Natural killer cell treated with Interleukin-12 subunit alpha and Interleukin-12 subunit beta and Interleukin-15 and Interleukin-18, amount 100 ng/mL, for 72 hours (primary cell): ENCODE measurements at regions not wholly inside any gene's neighbourhood (a gene's known extent, or its start where the extent isn't known, plus 50 kb on each side); places are given as distances from the start of the nearest gene placed in this dataset.
"Not testable (repeated sequence)": the region's sequence is repeated elsewhere in the genome, so short reads cannot be mapped to it uniquely, and the experiment has no call there.

Source experiments
- ATAC-seq, 2 donors: fragments of 150-1000 bp; cut with Tn5 transposase in 1 of 2; sonication (Bioruptor Pico), chemical (Tn5 transposase) in 1 of 2; 2 replicates each; pipeline ENCODE4 v1.10.0; 2021
- DNase-seq: peaks from one replicate; pipeline ENCODE4 v3.0.0; 2022; ENCODE audit warnings: low spot score
- H3K27ac Mint-ChIP-seq, 2 donors: 1 replicate in 1 of 2; 2 replicates in 1 of 2; pipeline ENCODE4 v1.8.0; 2022; ENCODE audit warnings: mixed read lengths in 2 of 2, mild to moderate bottlenecking in 1 of 2, moderate library complexity in 1 of 2
- H3K27me3 Mint-ChIP-seq, 2 donors: 1 replicate in 1 of 2; 2 replicates in 1 of 2; pipeline ENCODE4 v1.8.0; 2022; ENCODE audit warnings: mixed read lengths in 2 of 2
- H3K36me3 Mint-ChIP-seq: one replicate; pipeline ENCODE4 v1.8.0; 2022; ENCODE audit warnings: mixed read lengths
- H3K4me1 Mint-ChIP-seq, 2 donors: 1 replicate in 1 of 2; 2 replicates in 1 of 2; pipeline ENCODE4 v1.8.0; 2022; ENCODE audit warnings: low read depth in 2 of 2, mixed read lengths in 2 of 2, mild to moderate bottlenecking in 1 of 2
- H3K4me3 Mint-ChIP-seq: one replicate; pipeline ENCODE4 v1.8.0; 2022; ENCODE audit warnings: mixed read lengths
- H3K9me3 Mint-ChIP-seq: 2 replicates; pipeline ENCODE4 v1.8.0; 2022; ENCODE audit warnings: mixed read lengths

- ATAC-seq (peak; percentile 91 to 95), DNase-seq (peak; percentile 60)
- H3K9me3 Mint-ChIP-seq: no peaks in the 10 kb centered on the region
- no peak overlapping the region for H3K4me3 Mint-ChIP-seq
- peaks cover 0 to 4% of the 10 kb centered on the region in 2 donors for H3K27me3 Mint-ChIP-seq
- H3K36me3 Mint-ChIP-seq: no peaks in the 10 kb centered on the region
- H3K4me1 Mint-ChIP-seq: peaks cover 5 to 11% of the 10 kb centered on the region in 2 donors
- H3K27ac Mint-ChIP-seq: peak overlapping the region in 1 of 2 donors; percentile 9
Observed at GRCh38 chr2:144645083-144645778, 125.3 kb upstream of the ZEB2 start.

GRCh38 chr2:144644549-144644948 is 124.6 kb upstream of the ZEB2 start:
- Mint-ChIP-seq H3K4me1 (peaks cover 5 to 11% of the 10 kb centered on the region in 2 donors), H3K9me3 (no peaks in the 10 kb centered on the region), H3K4me3 (no peak overlapping the region), H3K27ac (peak overlapping the region in 1 of 2 donors; percentile 34), H3K36me3 (no peaks in the 10 kb centered on the region), H3K27me3 (peaks cover 0 to 4% of the 10 kb centered on the region in 2 donors)
- DNase-seq: no peak
- no peak for ATAC-seq

GRCh38 chr2:144643537-144644336 is 123.8 kb upstream of the ZEB2 start:
- no peak overlapping the region for H3K4me3 Mint-ChIP-seq
- H3K9me3 Mint-ChIP-seq: no peaks in the 10 kb centered on the region
- peaks cover 0 to 4% of the 10 kb centered on the region in 2 donors for H3K27me3 Mint-ChIP-seq
- peaks cover 8 to 11% of the 10 kb centered on the region in 2 donors for H3K4me1 Mint-ChIP-seq
- H3K27ac Mint-ChIP-seq: no peak overlapping the region
- H3K36me3 Mint-ChIP-seq: no peaks in the 10 kb centered on the region
- ATAC-seq (no peak), DNase-seq (no peak)

- no peak overlapping the region for H3K4me3 Mint-ChIP-seq
- H3K4me1 Mint-ChIP-seq: peaks cover 8 to 12% of the 10 kb centered on the region in 2 donors
- no peak overlapping the region for H3K27ac Mint-ChIP-seq
- H3K36me3 Mint-ChIP-seq: no peaks in the 10 kb centered on the region
- H3K27me3 Mint-ChIP-seq: peaks cover 0 to 4% of the 10 kb centered on the region in 2 donors
- no peaks in the 10 kb centered on the region for H3K9me3 Mint-ChIP-seq
- DNase-seq (no peak), ATAC-seq (no peak)
Observed at GRCh38 chr2:144642856-144643255, 122.9 kb upstream of the ZEB2 start.

GRCh38 chr2:144642131-144642530 is 122.2 kb upstream of the ZEB2 start:
- ATAC-seq (no peak), DNase-seq (no peak)
- Mint-ChIP-seq H3K27ac (no peak overlapping the region), H3K36me3 (peaks cover 4% of the 10 kb centered on the region), H3K27me3 (peaks cover 0 to 4% of the 10 kb centered on the region in 2 donors), H3K4me3 (no peak overlapping the region), H3K4me1 (peaks cover 16 to 19% of the 10 kb centered on the region in 2 donors), H3K9me3 (peaks cover 3% of the 10 kb centered on the region)

GRCh38 chr2:144638250-144638649 is 118.3 kb upstream of the ZEB2 start:
- H3K27ac Mint-ChIP-seq, H3K4me3 Mint-ChIP-seq, H3K27me3 Mint-ChIP-seq, ATAC-seq, DNase-seq: not testable (repeated sequence)
- Mint-ChIP-seq H3K36me3 (peaks cover 35% of the 10 kb centered on the region), H3K4me1 (peaks cover 17 to 25% of the 10 kb centered on the region in 2 donors), H3K9me3 (peaks cover 13% of the 10 kb centered on the region)

- not testable (repeated sequence) for H3K27me3 Mint-ChIP-seq, DNase-seq, ATAC-seq
- peak overlapping the region; percentile 4 for H3K4me3 Mint-ChIP-seq
- peak overlapping the region in 1 of 2 donors; percentile 9 for H3K27ac Mint-ChIP-seq
- peaks cover 35% of the 10 kb centered on the region for H3K36me3 Mint-ChIP-seq
- peaks cover 17 to 25% of the 10 kb centered on the region in 2 donors for H3K4me1 Mint-ChIP-seq
- peaks cover 13% of the 10 kb centered on the region for H3K9me3 Mint-ChIP-seq
Observed at GRCh38 chr2:144636860-144637259, 116.9 kb upstream of the ZEB2 start.

GRCh38 chr2:144632809-144633208 is 112.9 kb upstream of the ZEB2 start:
- Mint-ChIP-seq H3K9me3 (peaks cover 13% of the 10 kb centered on the region), H3K36me3 (peaks cover 39% of the 10 kb centered on the region), H3K27ac (no peak overlapping the region), H3K4me1 (peaks cover 29 to 37% of the 10 kb centered on the region in 2 donors), H3K4me3 (no peak overlapping the region), H3K27me3 (no peaks in the 10 kb centered on the region)
- no peak for DNase-seq
- ATAC-seq: no peak

- Mint-ChIP-seq H3K27ac (peak overlapping the region in 1 of 2 donors; percentile 58), H3K9me3 (peaks cover 9% of the 10 kb centered on the region), H3K36me3 (peaks cover 30% of the 10 kb centered on the region), H3K4me3 (no peak overlapping the region), H3K27me3 (no peaks in the 10 kb centered on the region), H3K4me1 (peaks cover 17 to 29% of the 10 kb centered on the region in 2 donors)
- ATAC-seq (no peak), DNase-seq (no peak)
Observed at GRCh38 chr2:144631636-144632035, 111.7 kb upstream of the ZEB2 start.

- ATAC-seq (peak; percentile 78 to 81), DNase-seq (no peak)
- H3K27me3 Mint-ChIP-seq: no peaks in the 10 kb centered on the region
- H3K4me1 Mint-ChIP-seq: peaks cover 13 to 21% of the 10 kb centered on the region in 2 donors
- peak overlapping the region in 1 of 2 donors; percentile 62 for H3K27ac Mint-ChIP-seq
- peaks cover 20% of the 10 kb centered on the region for H3K36me3 Mint-ChIP-seq
- H3K9me3 Mint-ChIP-seq: peaks cover 5% of the 10 kb centered on the region
- H3K4me3 Mint-ChIP-seq: no peak overlapping the region
Observed at GRCh38 chr2:144630459-144631215, 110.7 kb upstream of the ZEB2 start.

GRCh38 chr2:144629935-144630334 is 110.0 kb upstream of the ZEB2 start:
- Mint-ChIP-seq H3K27ac (peak overlapping the region in 1 of 2 donors; percentile 62), H3K9me3 (no peaks in the 10 kb centered on the region), H3K4me1 (peaks cover 18 to 23% of the 10 kb centered on the region in 2 donors), H3K27me3 (no peaks in the 10 kb centered on the region), H3K4me3 (no peak overlapping the region), H3K36me3 (peaks cover 13% of the 10 kb centered on the region)
- ATAC-seq (no peak), DNase-seq (no peak)

GRCh38 chr2:144628566-144628965 is 108.6 kb upstream of the ZEB2 start:
- DNase-seq: no peak
- ATAC-seq: no peak
- Mint-ChIP-seq H3K9me3 (no peaks in the 10 kb centered on the region), H3K27me3 (no peaks in the 10 kb centered on the region), H3K27ac (no peak overlapping the region), H3K36me3 (peaks cover 7% of the 10 kb centered on the region), H3K4me1 (peaks cover 22 to 26% of the 10 kb centered on the region in 2 donors), H3K4me3 (no peak overlapping the region)

GRCh38 chr2:144625626-144626025 is 105.7 kb upstream of the ZEB2 start:
- Mint-ChIP-seq H3K27ac (no peak overlapping the region), H3K36me3 (peaks cover 18% of the 10 kb centered on the region), H3K9me3 (peaks cover 4% of the 10 kb centered on the region), H3K4me1 (peaks cover 24 to 36% of the 10 kb centered on the region in 2 donors), H3K4me3 (no peak overlapping the region), H3K27me3 (no peaks in the 10 kb centered on the region)
- DNase-seq (no peak), ATAC-seq (no peak)
